ENCODE measurements at regions not wholly inside any gene's neighbourhood (a gene's known extent, or its start where the extent isn't known, plus 50 kb on each side); places are given as distances from the start of the nearest gene placed in this dataset.
"Not testable (repeated sequence)": the region's sequence is repeated elsewhere in the genome, so short reads cannot be mapped to it uniquely, and the experiment has no call there.

DNA sequence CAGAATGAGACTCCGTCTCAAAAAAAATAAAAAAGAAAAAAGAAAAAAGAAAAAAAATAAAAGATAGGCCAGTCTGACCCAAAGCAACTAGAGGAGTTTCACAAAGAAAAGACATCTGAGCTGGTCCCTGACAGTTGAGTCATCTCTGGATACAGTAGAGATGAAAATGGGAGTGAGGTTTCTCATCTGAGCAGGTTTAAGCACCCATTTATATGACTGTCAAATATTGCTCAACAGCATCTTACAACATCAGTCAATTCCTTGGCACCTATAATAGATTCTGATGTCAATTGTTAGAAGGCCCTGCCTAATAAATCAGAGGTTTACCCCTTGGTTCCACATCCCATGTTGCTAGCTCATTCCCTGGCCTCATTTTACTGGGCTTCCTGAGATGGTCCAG lies 490.5 kb downstream of the MAGEE1 start:
- no peak overlapping the region for H3K4me3 ChIP-seq
- DNase-seq (ENCODE audit: low spot score in 2 of 2) = no peak
- H3K36me3 ChIP-seq = no peaks in the 10 kb centered on the region
- TF ChIP-seq EP300 (IDR thresholded peaks at IDR 0.05) = no peak
- TF ChIP-seq POLR2A (IDR thresholded peaks at IDR 0.05) = no peak
- no peak for TF ChIP-seq CTCF (IDR thresholded peaks at IDR 0.05)
- no peak for TF ChIP-seq POLR2AphosphoS5 (IDR thresholded peaks at IDR 0.05)
- H3K27ac ChIP-seq = no peak overlapping the region
- no peaks in the 10 kb centered on the region for H3K27me3 ChIP-seq
- no peaks in the 10 kb centered on the region for H3K4me1 ChIP-seq
- 74% methylated on average over 1 of the region's 1 CpG for WGBS
- H3K9me3 ChIP-seq = no peaks in the 10 kb centered on the region

DNA sequence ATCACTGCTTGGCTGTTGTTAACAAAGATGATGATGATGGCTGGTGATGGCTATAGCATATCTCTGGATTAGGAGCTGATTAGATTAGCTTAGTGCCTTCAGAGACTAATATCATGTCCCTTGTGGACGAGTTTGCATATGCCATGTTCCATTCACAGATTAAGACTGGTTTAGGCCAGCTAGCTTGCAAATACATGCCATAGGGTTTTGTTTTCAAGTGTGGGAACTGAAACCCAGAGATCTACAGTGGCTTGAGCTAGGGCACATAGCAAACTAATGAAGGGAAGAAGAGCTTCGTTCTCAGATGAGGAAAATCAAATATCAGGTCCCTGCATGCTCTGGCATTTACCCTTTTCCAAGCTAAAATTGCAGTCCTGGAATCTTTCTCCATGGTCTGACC lies 492.3 kb downstream of the MAGEE1 start:
- H3K27me3 ChIP-seq = no peaks in the 10 kb centered on the region
- no peak overlapping the region for H3K4me3 ChIP-seq
- DNase-seq (ENCODE audit: low spot score in 2 of 2) = no peak
- no peaks in the 10 kb centered on the region for H3K4me1 ChIP-seq
- WGBS = 35% methylated on average over 2 of the region's 2 CpGs
- no peaks in the 10 kb centered on the region for H3K36me3 ChIP-seq
- TF ChIP-seq POLR2AphosphoS5 (IDR thresholded peaks at IDR 0.05) = no peak
- no peak for TF ChIP-seq CTCF (IDR thresholded peaks at IDR 0.05)
- no peak for TF ChIP-seq EP300 (IDR thresholded peaks at IDR 0.05)
- no peak for TF ChIP-seq POLR2A (IDR thresholded peaks at IDR 0.05)
- H3K9me3 ChIP-seq = no peaks in the 10 kb centered on the region
- H3K27ac ChIP-seq = no peak overlapping the region

DNA sequence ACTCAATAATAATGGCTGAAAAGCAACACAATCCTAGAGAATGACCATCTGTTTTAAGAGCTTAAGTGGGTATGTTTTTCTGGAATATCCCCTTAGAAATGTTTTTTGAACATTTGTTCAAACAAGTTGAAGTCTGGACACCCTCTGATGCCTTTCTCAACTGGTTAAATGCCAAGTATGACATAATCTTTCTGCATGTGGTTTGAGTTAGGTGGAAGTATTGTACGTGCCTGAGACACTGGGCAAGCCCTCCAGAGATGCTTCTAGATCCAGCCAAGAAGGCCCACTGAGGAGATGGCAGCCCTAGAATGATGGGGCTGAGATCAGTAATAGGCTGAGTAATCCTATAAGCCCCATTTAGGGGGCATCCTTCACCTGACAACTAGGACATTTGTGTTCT lies 493.1 kb downstream of the MAGEE1 start:
- no peaks in the 10 kb centered on the region for H3K9me3 ChIP-seq
- H3K27ac ChIP-seq = no peak overlapping the region
- DNase-seq (ENCODE audit: low spot score in 2 of 2) = no peak
- H3K4me3 ChIP-seq = no peak overlapping the region
- H3K36me3 ChIP-seq = no peaks in the 10 kb centered on the region
- TF ChIP-seq EP300 (IDR thresholded peaks at IDR 0.05) (no peak), POLR2A (IDR thresholded peaks at IDR 0.05) (no peak), POLR2AphosphoS5 (IDR thresholded peaks at IDR 0.05) (no peak), CTCF (IDR thresholded peaks at IDR 0.05) (no peak)
- 20% methylated on average over 1 of the region's 1 CpG for WGBS
- no peaks in the 10 kb centered on the region for H3K4me1 ChIP-seq
- no peaks in the 10 kb centered on the region for H3K27me3 ChIP-seq

DNA sequence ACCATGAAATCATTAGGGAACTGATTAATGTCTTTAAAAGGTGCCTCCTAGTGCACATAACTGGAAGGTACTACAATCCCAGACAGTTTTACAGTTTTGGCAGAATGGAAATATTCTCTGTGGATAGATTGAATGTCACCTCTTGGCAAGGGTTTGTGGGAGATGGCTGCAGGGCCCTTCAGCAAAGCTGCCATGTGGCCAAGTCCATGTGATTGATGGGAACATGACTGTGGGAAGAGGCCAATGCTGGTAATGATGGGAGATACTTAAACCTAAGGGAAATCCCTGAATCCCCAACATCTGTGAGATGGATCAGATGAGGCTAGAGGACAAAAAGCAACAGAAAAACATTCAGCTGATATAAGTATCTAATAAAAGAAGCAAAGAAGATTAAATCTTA lies 493.7 kb downstream of the MAGEE1 start:
- no peak for DNase-seq (ENCODE audit: low spot score in 2 of 2)
- no peaks in the 10 kb centered on the region for H3K4me1 ChIP-seq
- no peaks in the 10 kb centered on the region for H3K36me3 ChIP-seq
- H3K4me3 ChIP-seq = no peak overlapping the region
- no peak overlapping the region for H3K27ac ChIP-seq
- no peaks in the 10 kb centered on the region for H3K27me3 ChIP-seq
- no peak for TF ChIP-seq POLR2AphosphoS5 (IDR thresholded peaks at IDR 0.05)
- no peak for TF ChIP-seq CTCF (IDR thresholded peaks at IDR 0.05)
- no peak for TF ChIP-seq EP300 (IDR thresholded peaks at IDR 0.05)
- no peak for TF ChIP-seq POLR2A (IDR thresholded peaks at IDR 0.05)
- no peaks in the 10 kb centered on the region for H3K9me3 ChIP-seq

DNA sequence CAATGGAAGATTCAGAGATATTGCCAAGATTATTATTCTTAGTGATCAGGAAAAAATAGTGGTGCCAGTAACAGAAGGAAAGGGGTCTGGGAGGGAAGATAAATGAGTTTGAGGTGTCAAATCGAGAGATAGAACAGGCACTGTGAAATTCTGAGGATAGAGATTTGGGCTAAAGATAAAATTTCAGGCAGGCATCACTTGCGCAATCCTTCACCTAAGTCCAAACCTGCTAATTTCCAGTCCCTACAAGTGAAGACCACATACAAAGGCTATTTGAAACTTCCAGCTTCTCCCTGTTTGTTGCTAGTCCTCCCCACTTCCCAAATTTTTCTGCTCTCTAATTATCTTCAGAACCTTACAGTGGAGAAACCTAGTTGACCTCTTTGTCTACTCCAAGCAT lies 494.6 kb downstream of the MAGEE1 start:
- Histone ChIP-seq H3K27ac (no peak overlapping the region), H3K36me3 (no peaks in the 10 kb centered on the region), H3K9me3 (no peaks in the 10 kb centered on the region), H3K27me3 (no peaks in the 10 kb centered on the region), H3K4me1 (no peaks in the 10 kb centered on the region), H3K4me3 (no peak overlapping the region)
- TF ChIP-seq CTCF (IDR thresholded peaks at IDR 0.05) = no peak
- TF ChIP-seq POLR2A (IDR thresholded peaks at IDR 0.05) = no peak
- TF ChIP-seq EP300 (IDR thresholded peaks at IDR 0.05) = no peak
- TF ChIP-seq POLR2AphosphoS5 (IDR thresholded peaks at IDR 0.05) = no peak
- no peak for DNase-seq (ENCODE audit: low spot score in 2 of 2)
- 61% methylated on average over 2 of the region's 2 CpGs for WGBS

DNA sequence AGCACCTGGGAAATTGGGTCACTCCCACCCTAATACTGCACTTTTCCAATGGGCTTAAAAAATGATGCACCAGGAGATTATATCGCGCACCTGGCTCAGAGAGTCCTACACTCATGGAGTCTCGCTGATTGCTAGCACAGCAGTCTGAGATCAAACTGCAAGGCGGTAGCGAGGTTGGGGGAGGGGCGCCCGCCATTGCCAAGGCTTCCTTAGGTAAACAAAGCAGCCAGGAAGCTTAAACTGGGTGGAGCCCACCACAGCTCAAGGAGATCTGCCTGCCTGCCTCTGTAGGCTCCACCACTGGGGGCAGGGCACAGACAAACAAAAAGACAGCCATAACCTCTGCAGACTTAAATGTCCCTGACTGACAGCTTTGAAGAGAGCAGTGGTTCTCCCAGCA lies 497.1 kb downstream of the MAGEE1 start:
- not testable (repeated sequence) for H3K36me3 ChIP-seq; H3K4me3 ChIP-seq; DNase-seq (ENCODE audit: low spot score in 2 of 2); H3K27ac ChIP-seq; H3K4me1 ChIP-seq; H3K9me3 ChIP-seq; H3K27me3 ChIP-seq
- WGBS = 66% methylated on average over 7 of the region's 7 CpGs
